Activated CD4-positive, alpha-beta T cell treated with anti-CD3 and anti-CD28 coated beads, Interleukin-2, amount 50 U/mL, for 16 hours (primary cell): ENCODE measurements at regions not wholly inside any gene's neighbourhood (a gene's known extent, or its start where the extent isn't known, plus 50 kb on each side); places are given as distances from the start of the nearest gene placed in this dataset.
"Not testable (repeated sequence)": the region's sequence is repeated elsewhere in the genome, so short reads cannot be mapped to it uniquely, and the experiment has no call there.

Experiments
- DNase-seq: peaks from one replicate; pipeline ENCODE4 v3.0.0-alpha.2; 2020

GRCh38 chr6:81561071-81561564 lies 191.4 kb downstream of the TENT5A start:
- DNase-seq = no peak

GRCh38 chr6:81557811-81558210 lies 194.7 kb downstream of the TENT5A start:
- DNase-seq = no peak

DNA sequence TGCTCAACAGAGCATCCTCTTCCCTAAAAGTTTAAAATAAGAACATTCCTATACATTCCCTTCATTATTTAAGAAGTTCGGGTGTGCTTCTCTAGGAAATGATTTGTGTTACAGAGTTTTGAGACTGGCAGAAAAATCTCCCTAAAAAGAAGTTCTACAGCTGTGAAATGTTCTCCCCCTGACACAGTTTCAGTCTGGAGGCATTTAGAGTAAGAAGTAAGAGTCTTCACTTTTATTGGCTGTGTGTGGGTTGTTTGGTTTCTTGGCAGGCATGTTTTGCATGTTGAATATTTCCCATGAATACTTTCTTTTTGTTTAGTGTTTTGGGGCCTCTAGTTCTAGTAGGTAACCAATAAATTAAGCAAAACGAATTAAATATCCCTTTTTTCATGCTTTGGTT lies 195.9 kb downstream of the TENT5A start:
- no peak for DNase-seq

DNA sequence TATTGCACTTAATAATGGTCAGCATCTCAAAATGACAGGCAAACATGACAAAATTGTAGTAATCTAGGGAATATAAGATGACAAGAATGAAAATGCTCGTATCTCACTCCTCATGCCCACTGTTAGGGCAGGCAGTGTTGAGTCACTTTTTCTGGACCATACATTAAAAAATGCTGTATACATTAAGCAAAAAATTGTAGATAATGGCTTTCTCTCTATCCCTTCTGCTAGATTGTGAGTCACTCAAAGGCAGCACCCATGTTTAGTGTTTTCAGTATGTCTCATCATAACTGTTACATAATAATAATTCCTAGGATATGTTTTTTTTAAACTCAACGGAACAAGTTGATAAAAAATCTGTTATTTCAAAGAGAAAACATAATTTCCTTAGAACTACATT lies 199.3 kb downstream of the TENT5A start:
- no peak for DNase-seq

DNA sequence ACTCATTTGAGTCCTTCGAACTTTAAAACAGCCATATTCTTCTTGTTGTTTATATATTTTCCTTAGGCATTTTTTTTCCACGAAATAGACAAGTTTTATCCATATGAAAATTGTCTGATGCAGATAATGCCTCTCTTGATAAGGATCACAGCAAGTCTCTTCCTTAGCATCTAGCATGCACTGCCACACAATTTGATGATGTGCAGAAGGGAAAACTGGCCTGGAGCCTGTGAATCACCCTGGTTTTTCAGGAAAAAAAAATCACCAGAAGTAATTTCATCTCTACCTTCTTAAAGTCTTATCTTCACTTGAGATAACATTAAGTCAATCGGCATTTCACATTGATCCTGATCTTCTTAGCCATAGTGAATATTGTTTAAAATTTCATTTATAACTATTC lies 199.8 kb downstream of the TENT5A start:
- no peak for DNase-seq

- no peak for DNase-seq
Observed at GRCh38 chr6:81547149-81547548, 205.3 kb downstream of the TENT5A start.

- DNase-seq = no peak
Observed at GRCh38 chr6:81534934-81535465, 217.5 kb downstream of the TENT5A start.

DNA sequence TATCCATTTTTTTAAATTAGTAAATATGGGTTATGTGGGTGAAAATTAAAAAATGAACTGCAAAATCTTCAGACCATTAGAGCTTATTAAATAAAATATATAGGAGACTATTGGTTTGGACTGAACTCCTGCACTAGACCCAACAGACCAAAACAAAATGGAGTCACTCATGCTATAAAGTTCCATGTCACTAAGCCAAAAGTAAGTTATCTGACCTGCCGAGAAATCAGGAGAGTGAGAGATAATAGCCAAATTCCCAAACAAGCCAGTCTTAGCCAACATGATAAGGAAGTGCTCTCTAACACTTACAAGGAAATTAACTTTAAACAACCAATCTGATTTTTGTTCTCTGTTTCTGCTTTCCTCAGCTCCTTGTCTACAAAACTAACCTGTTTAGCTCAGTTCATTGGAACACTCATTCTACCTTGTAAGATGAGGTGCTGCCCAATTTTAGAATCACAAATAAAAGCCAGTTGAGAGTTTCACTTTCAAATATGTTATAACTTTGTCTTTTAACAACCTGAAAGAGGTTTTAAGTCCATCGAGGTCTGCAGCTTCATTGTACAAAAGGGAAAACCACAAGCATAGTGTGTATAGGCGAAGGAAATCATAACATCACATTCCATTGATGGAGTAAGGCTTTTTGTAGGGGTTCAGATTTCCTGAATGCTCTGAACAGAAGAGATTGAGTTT lies 220.5 kb downstream of the TENT5A start:
- no peak for DNase-seq

GRCh38 chr6:81517455-81517854 lies 235.0 kb downstream of the TENT5A start:
- DNase-seq = no peak

GRCh38 chr6:81515562-81516453 lies 236.7 kb downstream of the TENT5A start:
- no peak for DNase-seq

GRCh38 chr6:81514195-81514594 lies 238.3 kb downstream of the TENT5A start:
- DNase-seq = not testable (repeated sequence)

DNA sequence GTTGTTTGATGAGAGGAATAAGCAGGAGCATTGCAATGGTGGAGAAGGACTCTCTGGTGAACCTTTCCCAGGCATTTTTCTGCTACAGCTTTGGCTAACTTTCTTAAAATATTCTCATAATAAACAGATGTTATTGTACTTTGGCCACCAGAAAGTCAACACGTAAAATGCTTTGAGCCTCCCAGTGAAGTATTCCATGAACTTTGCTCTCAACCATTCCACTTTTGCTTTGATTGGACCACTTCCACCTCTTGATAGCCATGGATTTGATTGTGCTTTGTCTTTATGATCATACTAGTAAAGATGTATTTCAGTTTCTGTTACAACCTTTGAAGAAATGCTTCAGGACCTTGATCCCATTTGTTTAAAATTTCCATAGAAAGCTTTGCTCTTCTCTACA lies 241.1 kb downstream of the TENT5A start:
- no peak for DNase-seq

GRCh38 chr6:81495999-81496398 lies 256.5 kb downstream of the TENT5A start:
- DNase-seq = no peak

GRCh38 chr6:81491454-81492101 lies 260.9 kb downstream of the TENT5A start:
- no peak for DNase-seq

DNA sequence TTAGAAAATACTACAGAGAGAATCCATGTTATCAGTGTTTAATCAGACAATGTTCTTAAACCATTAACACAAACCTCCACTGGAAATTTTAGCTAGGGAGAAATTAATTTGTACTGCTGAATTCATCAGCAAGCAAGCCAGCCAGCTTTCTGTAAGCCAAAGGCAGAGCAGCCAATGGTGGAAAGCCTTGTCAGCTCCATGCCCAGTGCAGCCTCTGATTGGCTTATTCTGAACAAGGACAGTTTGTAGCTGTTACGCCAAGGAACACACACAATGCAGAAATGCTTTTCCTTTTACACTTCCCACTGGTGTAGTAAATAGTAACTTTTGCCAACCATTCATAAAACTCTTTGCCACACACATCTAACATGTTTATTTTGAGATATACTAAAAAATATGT lies 265.0 kb downstream of the TENT5A start:
- no peak for DNase-seq

GRCh38 chr6:81486234-81486633 lies 266.2 kb downstream of the TENT5A start:
- DNase-seq = no peak

GRCh38 chr6:81485395-81485794 lies 267.1 kb downstream of the TENT5A start:
- no peak for DNase-seq

GRCh38 chr6:81484251-81484650 lies 268.2 kb downstream of the TENT5A start:
- DNase-seq = no peak

GRCh38 chr6:81480139-81480538 lies 272.3 kb downstream of the TENT5A start:
- no peak for DNase-seq

DNA sequence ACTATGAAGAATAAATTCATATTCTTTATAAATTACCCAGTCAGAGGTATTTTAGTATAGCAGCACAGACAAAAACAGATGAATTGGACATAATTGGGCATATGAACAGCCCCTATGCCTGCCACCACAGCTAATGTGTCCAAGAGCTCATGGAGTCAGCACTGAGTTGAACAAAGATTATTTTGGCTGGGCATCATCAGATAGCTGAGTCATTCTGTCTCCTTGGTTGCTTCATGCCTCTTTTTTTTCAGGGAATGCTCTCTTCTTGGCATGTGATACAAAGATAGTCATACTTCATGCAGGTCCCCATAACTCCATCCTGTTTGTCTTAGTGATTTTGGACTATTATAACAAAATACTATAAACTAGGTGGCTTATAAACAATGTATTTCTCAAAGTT lies 275.6 kb downstream of the TENT5A start:
- no peak for DNase-seq

DNA sequence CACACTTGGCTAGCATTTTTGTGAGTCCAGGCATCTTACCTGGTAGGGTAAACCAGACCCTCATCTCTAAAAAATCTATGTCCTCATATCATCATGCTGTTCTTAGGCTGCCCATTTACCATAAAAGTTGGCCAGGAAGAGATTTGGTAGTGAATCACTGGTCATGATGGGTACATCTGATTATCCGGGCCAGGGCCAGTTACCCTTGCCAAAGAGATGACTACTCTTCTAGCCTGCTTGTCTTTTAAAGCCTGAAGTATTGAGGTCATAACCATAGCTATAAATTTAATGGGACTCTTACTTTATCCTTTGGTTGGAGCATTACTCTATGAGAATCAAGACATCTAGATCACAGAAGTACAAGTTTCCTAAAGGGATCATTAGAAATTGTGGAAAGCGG lies 276.8 kb downstream of the TENT5A start:
- no peak for DNase-seq

DNA sequence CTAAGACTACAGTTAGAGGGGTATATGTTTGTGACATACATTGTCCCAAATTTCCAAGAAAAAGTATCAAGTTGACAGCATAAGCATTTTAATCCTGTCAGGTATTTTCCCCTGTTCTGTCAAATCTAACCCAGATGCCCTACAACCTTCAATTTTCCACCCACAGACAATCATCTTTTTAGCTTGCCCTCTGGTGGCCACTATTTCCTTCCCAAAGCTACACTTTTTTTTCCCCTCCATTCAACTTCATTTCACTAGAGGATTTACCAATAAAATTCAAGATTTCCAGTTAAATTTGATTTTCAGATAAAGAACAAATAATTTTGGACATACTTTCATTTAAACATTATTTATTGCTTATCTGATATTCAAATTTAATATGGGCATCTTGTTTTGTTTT lies 286.6 kb downstream of the TENT5A start:
- DNase-seq = no peak

GRCh38 chr6:81456416-81456815 lies 296.1 kb downstream of the TENT5A start:
- no peak for DNase-seq
